CD4-positive, alpha-beta T cell treated with Interleukin-21 for 1 hour (primary cell): ENCODE measurements at regions not wholly inside any gene's neighbourhood (a gene's known extent, or its start where the extent isn't known, plus 50 kb on each side); places are given as distances from the start of the nearest gene placed in this dataset.

Experiments
- DNase-seq: peaks from one replicate; pipeline ENCODE4 v3.0.0-alpha.2; 2020

GRCh38 chr20:39588148-39588757, 626.1 kb downstream of the DHX35 start:
- no peak for DNase-seq

DNA sequence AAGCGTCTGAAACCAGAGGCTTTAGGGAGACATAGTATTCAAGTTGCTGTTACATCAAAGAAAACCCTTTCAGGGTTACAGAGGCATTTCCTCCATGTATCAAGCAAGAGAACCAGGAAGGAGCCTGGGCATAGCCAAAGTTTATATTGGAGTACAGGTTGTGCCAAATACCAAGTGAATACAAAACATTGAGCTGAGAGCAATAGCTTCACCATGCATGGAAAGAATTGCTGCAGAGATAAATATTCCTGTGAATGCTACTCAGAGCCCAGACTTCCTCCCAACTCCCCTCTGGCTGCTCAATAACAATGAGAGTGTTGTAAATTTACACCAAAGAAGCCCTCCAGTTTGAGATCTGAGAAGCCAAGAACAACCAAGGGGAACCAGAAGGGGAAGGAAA, 618.9 kb downstream of the DHX35 start:
- no peak for DNase-seq

DNA sequence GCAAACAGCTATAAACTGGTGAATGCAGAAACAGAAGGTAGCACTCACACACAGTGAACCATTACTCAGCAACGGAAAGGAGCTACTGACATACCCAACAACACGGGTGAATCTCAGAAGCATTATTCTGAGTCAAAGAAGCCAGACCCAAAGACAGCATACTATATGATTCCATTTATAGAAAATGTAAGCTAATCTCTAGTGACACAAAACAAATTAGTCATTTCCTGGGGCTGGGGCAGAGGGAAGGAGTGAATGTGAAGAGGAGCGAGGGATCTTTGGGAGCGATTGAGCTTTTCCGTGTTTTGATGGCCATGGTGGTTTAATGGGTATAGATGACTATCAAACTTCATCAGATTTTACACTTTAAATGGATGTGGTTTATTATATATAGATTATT, 614.6 kb downstream of the DHX35 start:
- DNase-seq: no peak

DNA sequence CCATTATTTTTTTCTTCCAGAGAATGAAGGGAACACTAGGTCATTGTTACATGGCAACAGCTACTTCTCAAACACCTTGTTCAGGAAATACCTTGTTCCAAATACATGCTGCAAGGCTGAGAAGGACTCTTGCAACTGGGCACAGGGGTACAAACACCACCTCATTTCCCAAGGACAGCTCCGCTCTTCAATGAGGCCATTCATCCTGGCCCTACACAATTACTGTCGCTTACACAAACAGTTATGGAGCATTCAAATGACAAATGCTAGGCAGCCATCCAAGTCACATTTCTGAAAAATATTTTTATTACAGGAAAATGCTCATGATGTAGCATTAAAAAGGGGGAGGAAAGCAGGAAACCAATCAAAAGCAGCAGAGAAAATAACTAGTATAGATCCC, 611.9 kb downstream of the DHX35 start:
- DNase-seq: no peak

DNA sequence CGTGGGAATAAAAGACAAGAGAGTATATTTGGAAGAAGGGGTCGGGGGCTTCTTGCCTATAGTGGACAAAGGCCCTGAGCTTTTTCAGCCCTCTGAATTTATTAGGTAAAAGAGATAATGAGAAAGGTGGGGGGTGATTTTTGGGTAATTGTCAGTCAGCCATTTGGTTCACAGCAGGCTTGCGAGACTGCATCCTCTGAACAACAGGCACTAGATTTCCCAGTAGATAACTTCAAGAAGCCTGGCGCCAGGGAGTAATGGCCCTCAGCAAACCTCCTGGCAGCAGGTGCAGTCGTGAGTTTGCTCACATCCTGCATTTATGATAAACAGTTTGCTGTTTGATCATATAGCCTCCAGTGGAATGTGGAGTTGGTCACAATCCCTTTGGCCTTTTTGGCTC, 609.0 kb downstream of the DHX35 start:
- no peak for DNase-seq

DNA sequence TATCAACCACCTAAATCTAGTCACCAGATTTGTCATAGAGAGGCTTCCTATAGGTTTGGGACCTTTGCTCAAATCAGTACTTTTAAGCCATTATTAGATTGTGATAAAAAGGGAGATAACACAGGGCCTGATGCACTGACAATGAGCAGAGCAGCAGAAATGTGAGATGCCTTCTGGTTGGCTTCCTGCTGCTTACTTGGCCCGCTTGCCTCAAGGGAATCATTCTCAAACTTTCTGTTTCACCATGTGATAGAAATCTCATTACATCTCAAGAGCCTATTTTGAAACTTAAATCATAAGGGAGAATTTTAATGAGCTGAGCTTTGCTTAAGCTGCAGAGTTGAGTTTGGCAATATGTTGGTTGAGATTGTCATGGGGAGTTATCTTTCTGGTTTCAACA, 606.0 kb downstream of the DHX35 start:
- no peak for DNase-seq

GRCh38 chr20:39563349-39563748, 601.2 kb downstream of the DHX35 start:
- DNase-seq: no peak

GRCh38 chr20:39554341-39554740, 592.2 kb downstream of the DHX35 start:
- DNase-seq: no peak

DNA sequence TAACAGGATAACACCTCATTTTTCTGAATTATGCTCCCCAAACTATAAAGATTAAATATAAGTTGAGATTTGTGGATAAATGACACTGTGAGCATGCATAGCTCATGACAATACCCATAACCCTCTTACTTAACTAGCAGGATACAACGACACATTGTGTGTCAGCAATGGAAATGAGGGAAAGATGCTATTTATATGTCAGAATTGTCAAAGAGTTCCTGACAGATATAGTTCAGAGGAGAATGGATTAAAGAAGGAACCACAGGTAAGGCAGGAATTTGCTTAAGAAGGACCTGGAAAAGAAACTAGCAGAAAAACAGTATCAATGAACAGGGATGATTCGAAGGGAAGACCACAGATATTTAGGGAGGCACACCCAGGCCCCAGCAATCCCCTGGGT, 591.0 kb downstream of the DHX35 start:
- no peak for DNase-seq

DNA sequence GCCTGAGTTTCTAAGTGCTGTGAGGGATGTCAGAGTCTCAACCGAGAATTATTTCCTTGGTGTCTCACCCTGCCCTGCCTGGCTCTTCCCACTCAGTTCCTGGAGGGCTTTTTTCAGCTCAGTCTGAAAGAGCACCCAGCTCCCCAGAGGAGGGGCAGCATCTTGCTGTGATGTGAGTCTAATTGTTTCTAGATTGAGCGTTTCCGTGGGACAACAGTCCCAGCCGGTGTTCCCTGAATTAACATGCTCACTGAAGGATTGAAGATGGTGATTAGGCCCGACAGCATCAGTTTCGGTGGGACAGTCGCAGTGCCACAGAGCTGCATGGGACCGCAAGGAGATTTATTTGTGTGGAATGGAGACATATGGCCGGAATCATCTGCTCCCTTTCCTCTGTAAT, 587.6 kb downstream of the DHX35 start:
- DNase-seq: no peak

DNA sequence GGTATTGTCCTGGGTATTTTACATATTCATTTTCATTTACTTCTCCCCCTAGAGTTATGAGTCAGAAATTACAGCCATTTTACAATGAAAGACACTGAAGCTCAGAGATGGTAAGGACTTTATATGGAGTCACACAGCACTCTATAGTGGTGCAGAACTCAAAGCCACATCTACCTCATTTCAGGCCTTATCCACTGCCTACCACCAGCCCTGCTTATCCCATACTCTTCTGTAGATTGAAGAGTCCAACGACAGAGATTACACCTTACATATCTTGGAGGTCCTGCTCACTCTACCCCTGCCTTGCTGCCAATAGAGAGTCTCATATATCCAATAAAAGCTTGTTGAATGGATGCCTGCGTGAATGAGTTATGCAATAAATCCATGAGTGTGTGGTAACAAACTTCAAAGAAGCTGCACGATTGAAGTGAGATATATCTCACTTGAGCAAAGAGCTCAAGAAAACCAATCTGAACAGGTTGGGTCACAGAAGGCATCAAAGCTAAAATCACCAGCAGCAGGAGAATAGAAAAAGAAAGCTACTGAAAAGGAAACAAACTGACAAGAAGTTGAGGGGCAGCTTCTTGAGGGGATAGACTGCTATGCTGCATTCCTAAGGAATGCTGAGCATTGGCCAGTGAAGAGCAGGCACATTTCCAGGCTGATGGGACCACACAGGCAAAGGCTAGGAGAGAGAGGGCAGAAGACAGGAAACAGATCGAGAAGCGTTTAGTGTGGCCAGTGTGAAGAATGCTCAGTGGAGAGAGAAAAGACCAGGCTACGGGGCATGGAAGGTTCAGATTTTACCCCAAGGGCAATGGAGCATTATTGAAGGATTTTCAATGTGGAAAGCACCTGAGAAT, 585.6 kb downstream of the DHX35 start:
- DNase-seq: no peak

GRCh38 chr20:39541136-39541803, 579.1 kb downstream of the DHX35 start:
- DNase-seq: no peak

- DNase-seq: no peak
These were observed 576.2 kb downstream of the DHX35 start for GRCh38 chr20:39538317-39538716.

DNA sequence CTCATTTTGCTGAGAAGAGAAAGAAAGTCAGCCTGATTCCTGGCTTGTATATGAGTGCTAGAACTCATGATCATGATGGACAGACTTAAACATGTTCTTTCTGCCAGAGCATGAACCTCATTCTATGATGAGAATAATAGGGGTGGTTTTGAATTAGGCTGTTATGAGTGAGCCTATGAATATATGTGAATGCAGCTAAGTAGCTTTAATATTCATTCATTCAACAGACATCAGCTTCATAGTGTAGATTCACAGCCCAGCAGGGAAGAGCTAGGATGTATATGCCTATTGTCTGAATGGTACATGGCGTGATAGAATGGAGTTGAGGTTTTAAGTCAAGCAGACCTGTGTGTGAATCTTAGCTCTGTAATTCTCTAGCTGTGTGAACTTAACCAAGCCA, 573.2 kb downstream of the DHX35 start:
- DNase-seq: no peak

GRCh38 chr20:39534846-39535245, 572.7 kb downstream of the DHX35 start:
- no peak for DNase-seq

- no peak for DNase-seq
These were observed 571.7 kb downstream of the DHX35 start for GRCh38 chr20:39533858-39534257.

GRCh38 chr20:39532205-39532604, 570.1 kb downstream of the DHX35 start:
- no peak for DNase-seq

DNA sequence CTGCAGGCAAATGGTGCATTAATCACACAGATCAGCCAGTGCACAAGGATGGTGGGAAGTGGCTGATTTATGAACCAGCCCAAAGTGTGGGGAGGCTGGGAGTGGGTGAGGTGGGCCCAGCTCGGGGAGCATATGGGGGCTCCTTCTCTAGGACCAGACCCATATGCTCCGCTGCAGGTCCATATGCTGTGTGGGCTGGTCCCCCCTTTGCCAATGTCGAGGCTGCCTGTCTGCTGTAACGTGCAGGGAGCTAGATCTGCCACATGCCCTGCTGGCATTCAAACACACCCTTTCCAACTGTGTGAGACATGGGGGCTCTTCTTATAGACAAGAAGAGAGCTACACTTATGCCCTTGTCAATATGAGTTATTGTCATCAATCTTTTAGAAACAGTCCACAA, 566.3 kb downstream of the DHX35 start:
- DNase-seq: no peak

DNA sequence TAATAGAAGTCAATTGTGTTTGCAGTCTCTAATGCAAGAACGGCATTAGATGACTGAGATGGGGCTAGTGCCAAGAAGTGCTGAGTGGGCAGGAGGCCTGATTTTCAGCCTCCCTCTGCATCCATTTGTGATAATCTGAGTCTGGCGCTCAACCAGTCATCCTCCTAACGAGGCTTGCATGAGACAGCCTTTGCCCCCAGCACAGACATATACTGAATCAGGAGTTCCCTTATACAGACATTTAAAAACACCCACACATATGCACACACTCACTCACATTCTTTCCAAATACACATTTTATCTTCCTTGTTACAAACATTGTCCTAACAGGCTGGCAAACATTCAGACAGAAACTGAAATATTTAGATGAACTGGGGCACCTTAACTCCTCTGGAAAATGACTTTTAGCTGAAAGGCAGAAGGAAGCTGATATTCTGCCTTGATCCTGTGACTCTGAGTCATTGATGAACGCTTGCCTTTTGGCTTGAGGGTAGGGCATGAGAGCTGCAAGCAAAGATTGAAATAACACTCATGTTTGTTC, 562.3 kb downstream of the DHX35 start:
- no peak for DNase-seq

- DNase-seq: no peak
These were observed 561.3 kb downstream of the DHX35 start for GRCh38 chr20:39523405-39523804.

DNA sequence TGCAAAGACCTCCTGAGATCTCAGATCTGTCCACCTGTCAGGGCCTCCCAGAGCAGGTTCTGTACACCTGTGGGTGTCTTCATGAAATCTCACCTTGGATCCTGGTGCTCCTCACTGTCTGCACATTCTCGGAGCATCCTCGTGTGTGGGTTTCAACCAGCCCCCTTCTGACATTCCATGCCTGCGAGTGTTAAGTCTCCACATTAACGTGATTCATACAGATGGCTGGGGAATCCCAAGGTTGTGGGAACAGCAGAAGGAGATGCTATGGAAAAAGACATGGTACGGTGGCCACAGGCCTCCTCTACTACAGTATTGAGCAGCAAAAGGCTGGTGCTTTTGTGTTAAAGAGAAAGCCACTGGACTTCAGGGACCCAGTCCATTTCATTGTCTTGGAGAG, 556.5 kb downstream of the DHX35 start:
- no peak for DNase-seq

DNA sequence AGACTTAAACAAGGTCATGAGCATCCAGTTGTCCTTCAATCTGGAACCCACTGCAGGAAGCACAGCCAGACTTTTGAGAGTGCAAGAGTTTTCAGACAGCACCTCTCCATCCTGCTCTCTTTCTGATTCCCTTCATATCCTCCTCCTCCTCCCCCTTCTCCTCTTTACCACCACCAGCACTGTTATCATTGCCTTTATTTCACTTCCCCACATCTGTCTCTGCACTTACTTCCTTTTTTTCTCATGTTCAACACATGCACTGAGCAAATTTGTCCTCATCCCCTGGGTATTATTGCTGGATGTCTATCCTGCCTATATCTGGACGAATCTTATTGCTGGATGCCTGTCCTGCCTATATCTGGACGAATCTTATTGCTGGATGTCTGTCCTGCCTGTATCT, 554.8 kb downstream of the DHX35 start:
- no peak for DNase-seq

GRCh38 chr20:39504710-39505094, 542.6 kb downstream of the DHX35 start:
- DNase-seq: no peak
